ENCODE measurements at regions not wholly inside any gene's neighbourhood (a gene's known extent, or its start where the extent isn't known, plus 50 kb on each side); places are given as distances from the start of the nearest gene placed in this dataset.

DNA sequence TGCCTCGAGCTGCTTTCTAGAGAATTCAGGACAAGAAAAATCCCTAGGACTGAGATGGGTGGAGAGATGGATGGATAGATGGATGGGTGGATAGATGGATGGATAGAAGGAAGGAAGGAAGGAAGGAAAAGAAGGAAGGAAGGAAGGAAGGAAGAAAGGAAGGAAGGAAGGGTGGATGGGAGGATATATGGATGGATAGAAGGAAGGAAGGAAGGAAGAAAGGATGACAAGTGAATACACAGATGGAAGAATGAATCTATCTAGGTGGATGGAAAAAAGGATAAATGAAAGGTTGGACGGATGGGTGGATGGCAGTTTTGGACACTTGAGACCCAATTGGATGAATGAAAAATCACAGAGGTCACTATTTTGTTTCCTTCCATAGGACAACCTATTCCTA lies 120.4 kb upstream of the KAZN start:
- TF ChIP-seq, protein P1, sequence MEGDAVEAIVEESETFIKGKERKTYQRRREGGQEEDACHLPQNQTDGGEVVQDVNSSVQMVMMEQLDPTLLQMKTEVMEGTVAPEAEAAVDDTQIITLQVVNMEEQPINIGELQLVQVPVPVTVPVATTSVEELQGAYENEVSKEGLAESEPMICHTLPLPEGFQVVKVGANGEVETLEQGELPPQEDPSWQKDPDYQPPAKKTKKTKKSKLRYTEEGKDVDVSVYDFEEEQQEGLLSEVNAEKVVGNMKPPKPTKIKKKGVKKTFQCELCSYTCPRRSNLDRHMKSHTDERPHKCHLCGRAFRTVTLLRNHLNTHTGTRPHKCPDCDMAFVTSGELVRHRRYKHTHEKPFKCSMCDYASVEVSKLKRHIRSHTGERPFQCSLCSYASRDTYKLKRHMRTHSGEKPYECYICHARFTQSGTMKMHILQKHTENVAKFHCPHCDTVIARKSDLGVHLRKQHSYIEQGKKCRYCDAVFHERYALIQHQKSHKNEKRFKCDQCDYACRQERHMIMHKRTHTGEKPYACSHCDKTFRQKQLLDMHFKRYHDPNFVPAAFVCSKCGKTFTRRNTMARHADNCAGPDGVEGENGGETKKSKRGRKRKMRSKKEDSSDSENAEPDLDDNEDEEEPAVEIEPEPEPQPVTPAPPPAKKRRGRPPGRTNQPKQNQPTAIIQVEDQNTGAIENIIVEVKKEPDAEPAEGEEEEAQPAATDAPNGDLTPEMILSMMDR (IDR thresholded peaks at IDR 0.05; ENCODE audit: low read depth, low read length, poor library complexity, severe bottlenecking): no peak
- TF ChIP-seq EZH2phosphoT487 (IDR thresholded peaks at IDR 0.05; ENCODE audit: borderline replicate concordance, low read length): no peak

Data from DOHH2 (cell line).